Activated T-cell treated with anti-CD3 and anti-CD28 coated beads for 1 hour (primary cell): ENCODE measurements at regions not wholly inside any gene's neighbourhood (a gene's known extent, or its start where the extent isn't known, plus 50 kb on each side); places are given as distances from the start of the nearest gene placed in this dataset.

Experiments used
- DNase-seq: peaks from one replicate; pipeline ENCODE4 v3.0.0-alpha.2; 2020; ENCODE audit warnings: low read depth

DNA sequence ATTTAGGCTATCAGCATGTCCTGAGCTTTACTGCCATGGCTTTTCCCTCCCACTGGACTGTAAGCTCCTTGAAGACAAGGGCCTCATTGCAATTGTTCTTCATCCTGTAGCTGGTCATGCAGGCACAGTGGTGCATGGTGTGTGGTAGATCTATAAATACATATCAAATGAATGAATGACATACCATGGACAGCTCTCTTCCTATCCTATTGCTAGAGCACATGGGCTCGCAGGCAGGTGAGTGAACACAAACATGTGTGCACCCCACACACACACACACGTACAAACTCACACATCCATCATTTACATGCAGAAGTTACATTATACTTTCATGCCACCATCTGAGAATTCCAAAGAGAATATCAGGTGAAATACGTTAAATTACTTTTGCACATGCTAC is 172.9 kb upstream of the RUNX1 start:
- DNase-seq = no peak

DNA sequence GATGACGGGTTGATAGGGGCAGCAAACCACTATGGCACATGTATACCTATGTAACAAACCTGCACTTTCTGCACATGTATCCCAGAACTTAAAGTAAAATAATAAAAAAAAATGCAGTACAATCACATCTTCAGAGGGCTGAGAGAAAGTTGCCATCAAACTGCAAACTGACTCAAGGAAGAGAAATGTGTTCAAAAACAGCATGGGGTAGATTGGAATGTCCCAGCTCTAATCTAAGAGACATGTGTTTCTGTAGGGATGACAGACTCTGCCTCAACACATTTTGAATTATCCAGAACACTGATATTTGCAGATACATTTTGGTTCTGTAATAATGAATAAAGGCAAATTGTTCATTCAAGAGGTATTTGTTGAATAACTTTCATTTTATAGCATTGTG is 171.2 kb upstream of the RUNX1 start:
- no peak for DNase-seq

DNA sequence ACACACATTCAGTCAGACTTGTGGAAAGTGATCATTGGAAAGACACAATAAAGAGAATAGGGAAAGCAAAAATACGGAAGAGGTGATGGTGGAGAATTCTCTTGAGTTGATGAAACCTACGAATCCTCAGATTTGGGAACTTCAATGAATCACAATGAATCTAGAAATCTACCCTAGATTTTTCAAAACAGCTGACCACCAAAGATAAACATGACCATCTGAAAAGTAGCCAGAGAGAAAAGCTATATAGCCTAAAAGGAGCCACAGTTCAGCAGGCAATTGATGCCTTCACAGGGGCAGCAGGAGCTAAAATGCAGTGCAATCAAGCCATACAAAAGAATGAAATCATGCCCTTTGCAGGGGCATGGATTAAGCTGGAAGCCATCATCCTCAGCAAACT is 170.6 kb upstream of the RUNX1 start:
- no peak for DNase-seq

DNA sequence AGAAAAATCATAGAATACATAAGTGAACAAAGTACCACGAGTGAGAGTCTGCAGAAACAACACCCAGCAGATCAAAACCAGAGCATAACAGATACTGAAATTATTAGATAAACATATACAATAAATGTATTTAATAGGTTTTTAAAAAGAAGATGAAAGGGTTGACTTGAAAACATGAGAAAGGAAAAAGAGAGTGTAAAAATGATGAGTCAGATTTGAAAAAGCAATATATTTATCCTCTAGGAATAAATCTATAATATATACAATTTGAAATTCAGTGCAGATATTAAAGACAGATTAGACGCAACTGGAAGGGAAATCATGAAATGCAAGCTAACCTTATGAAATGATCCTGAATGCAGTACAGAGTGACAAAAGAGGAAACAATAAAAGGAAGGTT is 170.2 kb upstream of the RUNX1 start:
- no peak for DNase-seq

DNA sequence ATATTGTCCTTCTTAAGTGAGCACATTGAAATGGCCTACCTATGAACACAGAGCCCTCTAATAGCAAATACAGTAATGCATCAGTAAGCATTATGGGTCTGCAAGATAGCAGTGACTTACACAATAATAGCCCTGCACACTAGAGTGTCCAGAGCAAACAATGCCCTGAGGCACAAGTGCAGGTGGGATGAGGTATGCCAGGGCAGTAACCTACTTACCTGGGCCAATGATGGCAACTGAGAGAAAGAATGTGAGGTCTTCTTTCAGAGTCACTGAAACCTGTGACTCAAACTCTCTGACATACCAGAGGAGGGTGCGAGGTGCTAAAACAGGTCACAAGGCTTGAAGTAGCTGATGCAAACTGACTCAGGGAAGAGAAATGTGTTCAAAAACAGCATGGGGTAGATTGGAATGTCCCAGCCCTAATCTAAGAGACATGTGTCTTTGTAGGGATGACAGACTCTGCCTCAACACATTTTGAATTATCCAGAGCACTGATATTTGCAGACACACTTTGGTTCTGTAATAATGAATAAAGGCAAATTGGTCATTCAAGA is 168.5 kb upstream of the RUNX1 start:
- DNase-seq = no peak

DNA sequence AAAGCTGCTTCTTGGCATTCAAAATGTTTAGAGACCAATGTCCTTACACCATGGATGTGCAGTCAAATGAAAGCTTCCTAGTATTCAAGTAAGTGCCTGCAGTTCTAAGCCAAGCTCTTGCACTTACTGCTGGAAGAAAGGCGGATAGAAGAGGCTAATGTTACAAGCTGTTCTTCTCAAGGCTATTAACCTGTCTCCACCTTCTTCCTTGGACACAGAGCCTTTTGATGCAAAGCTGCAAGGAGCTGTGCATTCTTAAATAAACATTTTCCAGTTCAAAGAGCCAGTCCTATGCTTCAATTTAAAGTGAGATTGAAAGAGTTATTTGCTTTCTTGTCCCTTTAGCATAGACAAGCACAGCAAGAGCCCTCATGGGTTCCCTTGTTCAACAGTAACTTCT is 167.9 kb upstream of the RUNX1 start:
- DNase-seq = no peak

DNA sequence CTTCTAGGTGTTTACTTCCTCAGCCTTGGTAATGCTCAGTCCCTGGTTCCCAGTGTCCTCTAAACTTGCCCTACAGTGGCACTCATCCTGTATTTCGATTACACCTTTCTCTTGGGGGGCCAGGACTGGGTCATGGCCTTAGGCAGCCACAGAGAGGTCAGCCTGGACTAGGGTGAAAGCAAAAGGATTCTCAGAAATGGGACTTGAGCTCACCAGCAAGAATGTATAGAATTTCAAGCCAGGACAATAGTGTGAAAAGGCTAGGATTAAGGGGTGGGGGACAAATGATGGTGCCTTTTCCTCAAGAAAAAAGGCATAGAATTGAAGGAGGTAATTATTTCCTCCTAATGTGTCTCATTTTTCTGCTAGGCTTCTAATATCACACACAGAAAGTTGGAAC is 166.8 kb upstream of the RUNX1 start:
- no peak for DNase-seq

DNA sequence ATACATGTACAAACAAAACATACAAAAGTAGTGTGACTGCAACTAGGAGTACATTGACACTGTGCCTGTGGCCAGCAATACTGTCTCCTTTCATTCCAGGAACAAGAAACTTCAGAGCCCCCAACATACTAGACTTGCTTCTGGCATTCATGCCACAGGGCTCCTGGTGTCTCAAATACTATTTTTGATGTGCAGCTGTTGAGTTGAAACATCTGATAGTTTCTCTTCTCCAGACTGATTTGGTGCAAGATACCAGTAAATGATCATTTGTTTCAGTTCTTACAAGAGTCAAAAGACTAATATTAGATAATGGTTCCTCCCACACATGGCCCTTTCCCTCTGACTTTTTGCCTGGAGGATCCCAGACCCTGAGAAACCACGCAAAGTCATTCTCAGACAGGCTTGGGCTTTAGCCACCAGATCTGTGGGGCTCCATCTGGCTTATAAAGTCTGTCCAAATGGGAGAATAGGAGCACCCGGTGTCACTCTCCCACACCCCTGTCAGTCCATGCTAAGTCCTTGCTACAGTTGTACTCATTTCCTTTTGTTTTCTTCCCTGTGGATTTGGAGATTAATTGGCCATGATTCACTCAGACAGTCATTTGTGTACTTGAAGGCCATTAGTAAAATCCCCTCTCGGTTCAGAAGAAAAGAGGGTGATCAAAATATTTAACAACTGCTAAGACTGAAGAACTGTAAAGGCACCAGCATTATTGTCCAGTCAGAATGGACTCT is 163.5 kb upstream of the RUNX1 start:
- DNase-seq = no peak

DNA sequence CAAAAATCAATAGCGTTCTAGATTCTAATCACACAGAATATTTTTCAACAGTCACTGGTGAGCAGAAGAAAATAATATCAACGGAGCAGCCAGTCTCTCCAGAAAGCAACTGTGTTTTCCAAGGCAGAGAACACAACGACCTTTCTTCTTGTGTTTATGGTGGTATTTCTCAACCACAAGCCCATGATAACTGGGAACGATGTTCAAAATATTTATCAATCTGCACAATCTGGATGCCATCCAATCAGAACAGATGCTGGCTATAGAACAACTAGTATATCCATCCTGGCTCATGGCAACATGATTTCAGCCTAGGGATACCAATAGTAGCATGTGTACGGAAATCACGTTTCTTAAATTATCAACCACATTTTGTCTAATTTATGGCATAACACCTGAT is 162.7 kb upstream of the RUNX1 start:
- no peak for DNase-seq

DNA sequence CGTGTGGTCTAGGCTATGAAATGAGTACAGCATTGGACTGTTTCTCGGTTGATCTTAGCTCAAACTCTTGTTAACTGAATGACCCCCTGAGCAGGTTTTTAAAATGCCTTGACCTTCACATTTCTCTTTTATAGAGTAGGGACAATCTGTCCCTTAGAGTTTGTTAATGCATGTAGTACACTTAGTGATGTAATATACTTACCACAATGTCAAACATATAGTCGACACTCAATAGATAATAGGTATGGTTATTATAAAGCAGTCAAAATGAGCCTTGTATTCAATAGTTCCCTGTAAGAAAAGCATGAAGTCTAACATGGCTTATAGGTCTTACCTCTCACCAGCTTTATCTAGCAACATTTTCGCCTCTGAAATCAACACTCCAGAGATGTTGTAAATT is 161.0 kb upstream of the RUNX1 start:
- DNase-seq = no peak

DNA sequence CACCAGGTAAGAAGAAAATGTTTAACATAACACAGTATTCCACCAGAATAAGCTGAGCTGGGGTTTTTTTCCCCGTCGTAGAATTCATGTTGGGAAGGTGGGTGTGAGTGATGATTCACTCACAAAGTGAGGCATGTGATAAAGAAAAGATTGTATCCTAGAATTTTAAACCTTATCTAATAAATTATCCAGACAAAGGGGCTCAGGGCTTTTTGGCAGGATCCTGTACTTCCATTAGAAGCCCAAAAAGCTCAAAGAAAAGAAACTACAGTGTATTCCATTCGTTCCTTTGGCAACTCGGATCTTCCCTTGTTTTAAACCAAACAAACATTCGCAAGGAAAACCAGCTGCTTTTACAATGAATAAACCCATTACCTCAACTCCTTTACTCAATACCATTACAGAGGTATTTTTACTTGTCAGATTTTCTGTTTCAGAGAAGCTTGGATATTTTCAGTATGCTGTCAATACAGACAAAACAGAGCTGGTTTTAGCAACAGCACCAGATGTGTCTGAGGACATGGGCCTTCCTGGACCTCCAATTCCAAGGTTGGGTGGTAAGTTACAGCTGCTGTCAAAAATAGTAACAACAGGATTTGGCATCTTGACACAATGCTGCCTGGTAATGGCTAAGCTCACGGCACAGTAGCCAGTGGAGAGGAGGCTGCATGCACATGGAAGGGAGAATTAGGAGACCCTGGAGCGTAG is 159.9 kb upstream of the RUNX1 start:
- no peak for DNase-seq

DNA sequence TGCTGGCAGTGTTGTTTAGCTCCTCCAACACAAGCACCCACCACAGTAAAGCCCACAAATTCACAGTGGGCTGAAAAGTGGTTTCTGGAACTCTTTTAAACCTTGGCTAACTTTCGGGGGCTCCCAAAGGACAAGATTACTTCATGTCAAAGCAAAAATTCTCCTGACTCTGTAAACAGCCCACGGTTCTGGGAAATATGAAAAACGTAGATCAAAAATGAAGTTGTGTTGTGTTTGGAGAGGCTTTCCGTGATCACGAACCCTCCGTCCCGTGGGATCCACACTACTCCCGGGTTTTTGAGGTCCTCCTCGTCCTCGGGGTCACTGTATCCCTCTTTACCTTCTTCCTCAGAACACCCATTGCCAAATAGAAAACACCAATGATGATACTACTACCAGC is 159.0 kb upstream of the RUNX1 start:
- no peak for DNase-seq

DNA sequence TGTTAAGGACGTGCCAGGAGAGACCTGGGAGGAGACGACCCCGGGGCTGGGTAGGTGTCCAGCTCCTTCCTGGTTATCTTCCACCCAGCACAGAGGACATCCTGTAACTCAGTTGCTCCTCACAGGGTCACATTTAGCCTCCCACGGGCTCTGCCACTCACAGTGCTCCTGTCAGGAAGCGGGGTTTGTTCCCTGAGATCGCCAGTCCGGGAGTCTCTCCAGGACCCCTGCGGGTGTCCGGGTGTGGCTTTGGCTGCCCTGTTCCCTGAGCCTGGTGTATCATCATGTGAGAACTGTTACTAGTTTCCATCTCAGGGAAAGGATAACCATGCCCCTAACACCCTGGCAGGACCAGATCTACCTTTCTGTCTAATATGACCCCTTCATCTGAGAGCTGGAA is 158.2 kb upstream of the RUNX1 start:
- no peak for DNase-seq

DNA sequence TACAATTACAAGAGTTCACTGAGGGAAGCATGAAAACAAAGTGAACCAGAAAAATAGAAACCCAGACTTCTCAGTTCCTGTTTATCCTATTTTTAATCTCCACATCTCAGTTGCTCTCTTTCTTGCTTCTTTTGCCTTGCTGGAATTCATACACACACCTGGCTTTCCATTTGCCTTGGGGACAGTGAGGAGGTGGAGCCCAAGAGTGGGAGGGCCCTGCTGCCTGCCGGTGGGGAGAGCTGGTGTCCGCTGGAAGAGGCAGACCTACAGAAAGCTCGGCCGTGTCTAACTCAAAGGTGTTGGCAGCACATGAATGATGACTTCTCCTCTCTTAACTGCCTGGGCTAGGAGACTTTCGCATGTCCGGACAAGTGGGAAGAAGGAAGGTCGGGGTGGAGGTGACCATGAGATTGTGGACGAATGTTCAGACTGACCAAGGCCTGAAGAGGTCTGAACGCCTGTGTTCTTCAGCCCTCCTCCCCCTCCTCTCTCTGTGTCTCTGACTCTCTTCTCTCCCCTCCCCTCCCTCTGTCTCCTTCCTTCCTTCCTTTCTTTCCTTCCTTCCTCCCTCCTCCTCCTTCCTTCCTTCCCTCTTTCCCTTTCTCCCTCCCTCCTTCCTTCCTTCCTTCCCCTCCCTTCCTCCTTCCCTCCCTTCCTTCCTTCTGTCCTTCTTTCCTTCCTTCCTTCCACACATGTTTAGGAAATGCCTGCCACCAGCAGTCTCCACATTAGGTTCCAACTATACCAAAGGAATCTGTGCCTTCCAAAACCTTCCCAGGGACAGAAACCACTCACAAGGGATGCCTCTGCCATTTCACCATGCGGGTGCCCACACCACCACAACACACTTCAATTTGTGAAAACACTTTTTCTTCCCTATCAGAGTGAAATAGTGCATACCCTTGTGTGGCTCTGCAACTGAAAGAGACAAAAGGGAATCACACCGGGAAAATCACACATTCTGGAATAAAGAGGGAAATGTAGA is 157.3 kb upstream of the RUNX1 start:
- DNase-seq = no peak

DNA sequence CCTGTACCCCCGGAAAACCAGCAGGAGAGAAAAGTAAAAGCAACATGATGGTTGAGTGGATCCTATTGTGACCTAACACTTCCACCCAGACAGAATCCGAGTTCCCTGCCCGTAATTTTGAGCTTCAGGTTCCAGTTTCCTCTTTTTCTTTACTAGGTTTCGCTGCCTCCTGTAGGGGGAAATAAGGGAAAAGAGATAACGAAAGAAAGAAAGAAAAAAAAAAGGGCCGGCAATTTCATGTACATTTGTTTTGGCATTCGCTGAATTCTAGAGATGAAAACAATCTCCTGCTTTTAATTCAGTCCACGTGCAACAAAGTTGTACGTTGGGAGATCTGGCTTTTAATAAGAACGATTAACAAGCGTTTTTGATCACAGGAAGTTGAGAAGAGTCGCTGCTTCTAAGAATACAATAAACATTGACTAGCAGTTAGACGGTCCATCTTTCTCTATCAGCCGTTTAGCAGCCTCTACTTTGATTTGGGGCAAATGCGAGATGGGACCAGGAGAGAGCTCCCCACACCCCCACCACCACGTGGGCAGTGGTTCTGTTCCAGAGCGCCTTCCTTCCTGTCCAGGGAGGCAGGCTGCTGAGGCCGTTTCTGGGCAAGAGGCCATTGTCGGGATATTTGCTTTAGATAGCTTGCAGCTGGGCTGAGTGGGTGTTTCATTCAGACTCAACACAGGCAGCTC is 155.9 kb upstream of the RUNX1 start:
- DNase-seq = no peak

DNA sequence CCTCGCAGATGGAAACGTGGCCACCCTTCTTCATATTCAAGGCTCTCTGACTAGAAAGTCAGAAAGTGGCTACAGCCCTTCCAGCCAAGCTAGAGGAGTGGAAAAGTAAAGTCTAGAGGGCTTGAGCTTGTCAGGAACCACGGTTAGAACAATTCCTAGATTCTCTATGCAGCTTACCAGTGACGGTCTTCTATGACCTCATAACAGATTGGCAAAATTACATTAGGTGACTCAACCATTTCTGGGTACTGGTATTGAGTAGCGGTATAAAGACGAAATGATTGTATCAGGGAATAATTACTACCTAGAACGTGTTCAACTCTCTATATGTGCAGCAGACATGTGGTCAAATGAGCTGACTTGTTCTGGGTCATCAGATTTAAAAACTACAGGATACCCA is 155.0 kb upstream of the RUNX1 start:
- no peak for DNase-seq

DNA sequence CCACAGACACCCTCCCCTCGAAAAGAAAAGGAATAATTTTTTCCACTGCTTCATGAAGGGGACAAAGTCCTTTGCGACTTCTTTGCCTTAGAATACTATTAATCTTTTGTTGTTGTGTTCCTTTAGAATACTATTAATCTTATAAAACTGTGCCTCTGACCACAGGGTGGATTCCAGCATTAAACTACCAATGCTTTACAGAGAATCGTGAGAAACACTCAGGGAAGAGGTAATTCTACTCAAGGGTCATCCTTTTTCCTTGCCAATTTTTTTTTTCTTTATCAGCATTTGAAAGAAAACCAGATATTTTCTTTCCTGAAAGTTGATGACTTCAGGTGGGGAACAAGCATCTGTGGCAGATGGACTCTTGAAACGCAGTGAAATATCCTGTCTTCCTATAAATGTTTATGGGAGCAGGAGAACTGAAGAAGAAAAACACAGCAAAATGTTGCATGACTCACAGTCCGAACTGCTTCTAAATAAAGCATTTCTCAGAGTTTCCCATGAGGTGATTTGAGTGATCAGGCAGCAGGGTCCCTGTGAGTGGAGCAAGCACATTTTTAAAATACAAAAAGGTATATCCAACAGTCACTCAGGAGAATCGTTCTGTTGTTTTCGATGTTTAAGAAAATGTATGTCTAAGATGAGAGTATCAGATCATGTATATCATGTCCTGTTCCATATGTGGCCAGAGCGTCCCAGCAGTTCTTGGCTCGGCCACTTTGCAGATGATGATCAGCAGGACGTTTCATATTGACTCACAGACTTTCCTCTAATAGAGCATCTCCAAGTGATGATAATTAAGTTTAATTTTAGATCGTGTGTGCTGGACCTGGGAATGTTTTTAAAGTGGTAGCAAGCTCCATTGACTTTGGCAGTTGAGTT is 154.2 kb upstream of the RUNX1 start:
- DNase-seq = no peak

DNA sequence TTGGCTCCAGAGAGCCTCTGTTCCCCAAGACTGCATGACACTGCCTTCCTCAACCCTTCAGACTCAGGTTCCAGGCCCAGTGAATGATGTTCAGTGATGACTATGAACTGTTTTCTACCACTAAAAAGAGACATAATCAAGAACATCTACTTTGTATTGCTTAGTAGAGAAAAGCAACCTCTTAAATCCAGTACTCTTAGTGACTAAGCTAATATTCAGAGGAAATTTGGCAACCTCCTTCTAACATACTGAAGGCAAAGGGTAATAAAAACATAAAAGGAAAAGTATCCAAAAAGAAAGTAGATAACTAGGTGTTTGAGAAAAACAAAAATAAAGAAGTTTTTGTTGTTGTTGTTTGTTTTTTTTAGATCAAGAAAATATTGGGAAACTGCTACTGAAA is 153.3 kb upstream of the RUNX1 start:
- DNase-seq = no peak

DNA sequence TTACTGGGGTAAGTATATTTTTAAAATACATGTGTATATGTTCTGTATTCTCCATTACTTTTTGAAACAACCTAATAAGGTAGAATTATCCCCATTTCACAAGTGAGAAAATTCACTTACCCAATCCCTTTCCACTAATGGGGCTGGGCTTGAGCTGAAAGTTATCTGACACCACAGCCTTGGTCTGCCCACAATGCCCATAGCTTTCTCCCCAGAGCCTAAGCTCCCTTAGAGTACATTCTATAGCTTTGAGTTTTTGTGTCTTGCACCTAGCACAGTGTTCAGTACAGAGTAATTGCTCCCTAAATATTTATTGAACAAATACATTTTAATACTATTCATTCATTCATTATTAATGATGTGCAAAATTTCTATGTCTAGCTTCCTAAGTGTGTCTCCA is 152.7 kb upstream of the RUNX1 start:
- DNase-seq = no peak

DNA sequence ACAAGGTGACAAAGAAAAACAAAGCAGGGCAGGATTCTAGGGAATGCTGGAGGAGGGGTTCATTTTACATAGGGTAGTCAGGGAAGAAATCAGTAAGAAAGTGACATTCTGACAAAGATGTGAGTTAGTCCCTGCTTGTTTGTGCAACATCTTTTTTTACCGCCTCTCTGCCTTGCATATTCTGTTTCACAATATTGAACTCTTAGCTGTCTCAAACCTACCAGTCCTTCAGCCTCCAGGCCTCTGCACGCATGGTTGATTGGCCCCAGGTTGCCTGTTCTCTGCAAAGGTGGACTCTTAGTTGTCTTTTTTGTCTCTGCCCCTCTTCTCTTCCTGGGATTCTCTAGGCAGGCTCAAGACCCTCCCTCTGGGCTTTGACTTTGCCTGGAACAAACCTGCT is 152.2 kb upstream of the RUNX1 start:
- DNase-seq = no peak

DNA sequence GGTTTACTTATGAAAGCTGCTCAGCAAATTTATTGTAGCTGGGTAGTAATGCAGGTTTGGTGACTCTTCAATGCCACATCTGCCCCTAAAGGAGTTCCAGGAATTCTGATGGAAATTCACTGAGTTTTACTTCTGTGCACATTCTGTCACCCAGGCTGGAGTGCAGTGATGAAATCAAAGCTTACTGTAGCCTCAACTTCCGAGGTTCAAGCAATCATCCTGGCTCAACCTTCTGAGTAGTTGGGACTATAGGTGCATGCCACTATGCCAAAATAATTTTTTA is 150.6 kb upstream of the RUNX1 start:
- no peak for DNase-seq
